ENCODE measurements at regions not wholly inside any gene's neighbourhood (a gene's known extent, or its start where the extent isn't known, plus 50 kb on each side); places are given as distances from the start of the nearest gene placed in this dataset.
"Not testable (repeated sequence)": the region's sequence is repeated elsewhere in the genome, so short reads cannot be mapped to it uniquely, and the experiment has no call there.

GRCh38 chr5:155522540-155522939, 509.0 kb downstream of the KIF4B start:
- no peak for DNase-seq

- DNase-seq = no peak
These were observed 515.8 kb downstream of the KIF4B start for GRCh38 chr5:155529362-155529761.

- DNase-seq = no peak
These were observed 516.5 kb downstream of the KIF4B start for GRCh38 chr5:155530046-155530445.

GRCh38 chr5:155532621-155533311, 519.2 kb downstream of the KIF4B start:
- no peak for DNase-seq

GRCh38 chr5:155540000-155540595, 526.5 kb downstream of the KIF4B start:
- no peak for DNase-seq

GRCh38 chr5:155546075-155546474, 532.5 kb downstream of the KIF4B start:
- no peak for DNase-seq

- no peak for DNase-seq
These were observed 540.9 kb downstream of the KIF4B start for GRCh38 chr5:155554500-155554899.

- no peak for DNase-seq
These were observed 542.7 kb downstream of the KIF4B start for GRCh38 chr5:155556222-155556621.

GRCh38 chr5:155556700-155557099, 543.1 kb downstream of the KIF4B start:
- DNase-seq = no peak

GRCh38 chr5:155562158-155562557, 548.6 kb downstream of the KIF4B start:
- DNase-seq = no peak

- DNase-seq = no peak
These were observed 551.0 kb downstream of the KIF4B start for GRCh38 chr5:155564541-155564940.

GRCh38 chr5:155575861-155576260, 562.3 kb downstream of the KIF4B start:
- no peak for DNase-seq

- DNase-seq = not testable (repeated sequence)
These were observed 573.3 kb downstream of the KIF4B start for GRCh38 chr5:155586808-155587207.

- DNase-seq = no peak
These were observed 573.9 kb downstream of the KIF4B start for GRCh38 chr5:155587458-155587857.

- DNase-seq = no peak
These were observed 577.7 kb downstream of the KIF4B start for GRCh38 chr5:155591273-155591672.

GRCh38 chr5:155594270-155594669, 580.7 kb downstream of the KIF4B start:
- no peak for DNase-seq

- DNase-seq = no peak
These were observed 582.2 kb downstream of the KIF4B start for GRCh38 chr5:155595791-155596190.

- DNase-seq = no peak
These were observed 585.0 kb downstream of the KIF4B start for GRCh38 chr5:155598552-155598951.

- no peak for DNase-seq
These were observed 592.4 kb downstream of the KIF4B start for GRCh38 chr5:155605920-155606319.

- peak; percentile 6 to 17 for DNase-seq
These were observed 603.3 kb downstream of the KIF4B start for GRCh38 chr5:155616779-155617392.

GRCh38 chr5:155619688-155620087, 606.1 kb downstream of the KIF4B start:
- DNase-seq = no peak

GRCh38 chr5:155620821-155621410, 607.4 kb downstream of the KIF4B start:
- no peak for DNase-seq

- DNase-seq = no peak
These were observed 611.2 kb downstream of the KIF4B start for GRCh38 chr5:155624597-155625241.
